ENCODE measurements at regions not wholly inside any gene's neighbourhood (a gene's known extent, or its start where the extent isn't known, plus 50 kb on each side); places are given as distances from the start of the nearest gene placed in this dataset.
A peak's percentile ranks its signal among the peaks of the same experiment; 100 is the strongest.

GRCh38 chr4:134787315-134787714 is 585.7 kb upstream of the PABPC4L start:
- Histone ChIP-seq H3K4me3 (no peak overlapping the region), H3K4me1 (no peaks in the 10 kb centered on the region), H3K27me3 (no peaks in the 10 kb centered on the region), H3K27ac (no peak overlapping the region), H3K9me3 (no peaks in the 10 kb centered on the region), H3K36me3 (peaks cover 0 to 2% of the 10 kb centered on the region in 2 donors)
- no peak for DNase-seq
- TF ChIP-seq POLR2A (IDR thresholded peaks at IDR 0.05) (no peak), CTCF (IDR thresholded peaks at IDR 0.05) (no peak)
- intact Hi-C loops (cut with DNase I; ENCODE audit: low total_unique reads): no loop called here

- no peak overlapping the region for H3K4me3 ChIP-seq
- no peaks in the 10 kb centered on the region for H3K9me3 ChIP-seq
- no peaks in the 10 kb centered on the region for H3K27me3 ChIP-seq
- no peaks in the 10 kb centered on the region for H3K4me1 ChIP-seq
- no peaks in the 10 kb centered on the region for H3K36me3 ChIP-seq
- no peak overlapping the region for H3K27ac ChIP-seq
- DNase-seq: no peak
- TF ChIP-seq POLR2A (IDR thresholded peaks at IDR 0.05): no peak
- TF ChIP-seq CTCF (IDR thresholded peaks at IDR 0.05): no peak
- intact Hi-C loops (cut with DNase I; ENCODE audit: low total_unique reads): no loop called here
Measured at GRCh38 chr4:134780244-134780643, 578.7 kb upstream of the PABPC4L start.

GRCh38 chr4:134777606-134778005 is 576.0 kb upstream of the PABPC4L start:
- intact Hi-C loops (cut with DNase I; ENCODE audit: low total_unique reads): no loop called here

GRCh38 chr4:134773497-134774000 is 572.0 kb upstream of the PABPC4L start:
- Histone ChIP-seq H3K4me1 (no peaks in the 10 kb centered on the region), H3K4me3 (no peak overlapping the region), H3K27me3 (no peaks in the 10 kb centered on the region), H3K9me3 (no peaks in the 10 kb centered on the region), H3K36me3 (no peaks in the 10 kb centered on the region), H3K27ac (no peak overlapping the region)
- intact Hi-C loops (cut with DNase I; ENCODE audit: low total_unique reads): no loop called here
- DNase-seq: no peak
- no peak for TF ChIP-seq CTCF (IDR thresholded peaks at IDR 0.05)
- no peak for TF ChIP-seq POLR2A (IDR thresholded peaks at IDR 0.05)

More at GRCh38 chr4:134777606-134778005, 576.0 kb upstream of the PABPC4L start:
- Histone ChIP-seq H3K27ac (no peak overlapping the region), H3K27me3 (no peaks in the 10 kb centered on the region), H3K36me3 (no peaks in the 10 kb centered on the region), H3K4me1 (no peaks in the 10 kb centered on the region), H3K4me3 (no peak overlapping the region), H3K9me3 (no peaks in the 10 kb centered on the region)
- DNase-seq: no peak
- TF ChIP-seq CTCF (IDR thresholded peaks at IDR 0.05) (peak in 1 of 4 experiments; percentile 4), POLR2A (IDR thresholded peaks at IDR 0.05) (no peak)

GRCh38 chr4:134762053-134762452 is 560.5 kb upstream of the PABPC4L start:
- no peaks in the 10 kb centered on the region for H3K4me1 ChIP-seq
- H3K4me3 ChIP-seq: no peak overlapping the region
- no peak for DNase-seq
- no peaks in the 10 kb centered on the region for H3K27me3 ChIP-seq
- TF ChIP-seq CTCF (IDR thresholded peaks at IDR 0.05) (no peak), POLR2A (IDR thresholded peaks at IDR 0.05) (no peak)
- intact Hi-C loops (cut with DNase I; ENCODE audit: low total_unique reads): no loop called here
- H3K36me3 ChIP-seq: no peaks in the 10 kb centered on the region
- no peak overlapping the region for H3K27ac ChIP-seq
- no peaks in the 10 kb centered on the region for H3K9me3 ChIP-seq
